ENCODE measurements at regions not wholly inside any gene's neighbourhood (a gene's known extent, or its start where the extent isn't known, plus 50 kb on each side); places are given as distances from the start of the nearest gene placed in this dataset.

DNA sequence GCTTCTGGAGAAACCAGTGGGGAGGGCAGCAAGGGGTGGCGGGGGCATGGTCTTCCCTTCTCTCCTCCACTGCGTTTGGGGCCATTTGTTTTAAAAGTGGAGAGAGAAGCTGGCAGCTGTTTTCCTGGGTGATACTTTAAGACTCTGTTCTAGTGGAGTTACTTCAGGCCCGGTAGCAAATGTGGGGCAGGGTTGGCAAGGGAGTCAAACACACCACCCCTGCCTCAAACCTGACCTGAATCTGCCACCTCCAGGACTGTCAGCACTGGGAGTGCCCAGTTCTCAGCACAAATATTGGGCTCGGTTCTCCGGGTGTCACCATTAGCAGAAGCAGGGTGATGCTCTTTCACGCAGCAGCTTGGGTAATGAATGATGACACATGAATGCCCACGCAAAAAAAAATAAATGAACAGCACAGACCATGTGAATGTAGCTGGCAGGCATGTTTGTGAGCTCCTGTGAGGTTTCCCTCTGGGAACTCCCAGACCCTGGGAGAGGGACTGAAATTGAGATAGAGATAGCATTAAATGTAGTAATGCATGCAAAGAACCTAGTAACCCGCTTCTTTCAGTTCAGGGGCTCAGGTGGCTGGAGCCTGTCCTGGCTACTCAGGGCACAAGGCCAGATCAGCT is 424.0 kb downstream of the MCTP2 start:
- TF ChIP-seq, protein P1, sequence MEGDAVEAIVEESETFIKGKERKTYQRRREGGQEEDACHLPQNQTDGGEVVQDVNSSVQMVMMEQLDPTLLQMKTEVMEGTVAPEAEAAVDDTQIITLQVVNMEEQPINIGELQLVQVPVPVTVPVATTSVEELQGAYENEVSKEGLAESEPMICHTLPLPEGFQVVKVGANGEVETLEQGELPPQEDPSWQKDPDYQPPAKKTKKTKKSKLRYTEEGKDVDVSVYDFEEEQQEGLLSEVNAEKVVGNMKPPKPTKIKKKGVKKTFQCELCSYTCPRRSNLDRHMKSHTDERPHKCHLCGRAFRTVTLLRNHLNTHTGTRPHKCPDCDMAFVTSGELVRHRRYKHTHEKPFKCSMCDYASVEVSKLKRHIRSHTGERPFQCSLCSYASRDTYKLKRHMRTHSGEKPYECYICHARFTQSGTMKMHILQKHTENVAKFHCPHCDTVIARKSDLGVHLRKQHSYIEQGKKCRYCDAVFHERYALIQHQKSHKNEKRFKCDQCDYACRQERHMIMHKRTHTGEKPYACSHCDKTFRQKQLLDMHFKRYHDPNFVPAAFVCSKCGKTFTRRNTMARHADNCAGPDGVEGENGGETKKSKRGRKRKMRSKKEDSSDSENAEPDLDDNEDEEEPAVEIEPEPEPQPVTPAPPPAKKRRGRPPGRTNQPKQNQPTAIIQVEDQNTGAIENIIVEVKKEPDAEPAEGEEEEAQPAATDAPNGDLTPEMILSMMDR (IDR thresholded peaks at IDR 0.05), result no peak
- TF ChIP-seq POLR2A (IDR thresholded peaks at IDR 0.05), result no peak
